ENCODE measurements at regions not wholly inside any gene's neighbourhood (a gene's known extent, or its start where the extent isn't known, plus 50 kb on each side); places are given as distances from the start of the nearest gene placed in this dataset.
"Not testable (repeated sequence)": the region's sequence is repeated elsewhere in the genome, so short reads cannot be mapped to it uniquely, and the experiment has no call there.

DNA sequence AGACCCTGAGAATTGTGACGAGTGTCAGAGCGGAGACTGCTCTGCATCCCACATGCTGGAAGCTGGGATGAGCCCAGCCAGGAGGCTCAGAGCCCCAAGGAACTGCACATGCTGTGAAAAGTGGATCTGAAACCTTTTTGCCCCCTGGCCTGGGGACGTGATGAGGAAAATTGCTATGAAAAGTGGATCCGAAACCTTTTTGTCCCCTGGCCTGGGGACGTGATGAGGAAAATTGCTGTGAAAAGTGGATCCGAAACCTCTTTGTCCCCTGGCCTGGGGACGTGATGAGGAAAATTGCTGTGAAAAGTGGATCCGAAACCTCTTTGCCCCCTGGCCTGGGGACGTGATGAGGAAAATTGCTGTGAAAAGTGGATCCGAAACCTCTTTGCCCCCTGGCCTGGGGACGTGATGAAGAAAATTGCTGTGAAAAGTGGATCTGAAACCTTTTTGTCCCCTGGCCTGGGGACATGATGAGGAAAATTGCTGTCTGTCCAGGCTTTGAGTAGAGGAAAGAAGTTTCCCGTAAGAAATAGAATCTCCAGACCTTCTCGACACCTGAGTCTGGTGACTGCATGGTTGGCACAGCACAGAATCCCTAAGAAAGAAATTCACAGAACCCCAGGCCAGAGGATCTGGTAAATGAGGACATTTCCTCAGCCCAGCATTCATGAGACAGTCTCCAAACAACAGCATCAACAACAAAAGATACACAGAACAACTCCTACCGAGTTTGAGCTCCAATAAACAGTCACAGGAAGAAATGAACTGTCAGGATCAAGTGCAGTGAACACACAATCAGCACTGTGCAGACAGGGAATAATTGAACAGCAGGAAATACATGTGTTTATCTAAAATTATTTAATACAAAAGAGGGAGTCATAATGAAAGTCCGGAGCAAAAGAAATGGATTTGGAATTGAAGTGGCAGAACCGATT is 188.8 kb downstream of the LAT start:
- BruUV-seq (replicated peaks); RAD21 ChIA-PET (ENCODE audit: unreplicated experiment); H3K27ac ChIP-seq (ENCODE audit: control insufficient read depth, insufficient read depth); H3K4me1 ChIP-seq (ENCODE audit: control insufficient read depth, insufficient read depth, low read length); FAIRE-seq; H4K20me1 ChIP-seq (ENCODE audit: control insufficient read depth, insufficient read depth); DNase-seq (ENCODE audit: low read depth, low spot score); H3K9ac ChIP-seq (ENCODE audit: control insufficient read depth, insufficient read depth, low read length); H2AFZ ChIP-seq (ENCODE audit: control insufficient read depth, low read depth, low read length); ATAC-seq; SMC1A ChIA-PET (ENCODE audit: uncharacterized antibody, unreplicated experiment); H3K27me3 ChIP-seq (replicated peaks in 1 of 2; ENCODE audit: control insufficient read depth in 2 of 2, insufficient read depth in 2 of 2, low read length in 1 of 2); in situ Hi-C loops (cut with MboI); H3K9me3 ChIP-seq (replicated peaks; ENCODE audit: control insufficient read depth, insufficient read depth, low read length); intact Hi-C loops (cut with micrococcal nuclease; ENCODE audit: unreplicated experiment); CTCF ChIA-PET; H3K36me3 ChIP-seq (ENCODE audit: control insufficient read depth in 2 of 2, insufficient read depth in 2 of 2, low read length in 1 of 2); H3K4me3 ChIP-seq; H3K79me2 ChIP-seq (ENCODE audit: control insufficient read depth, insufficient read depth, low read length); H3K4me2 ChIP-seq (ENCODE audit: control insufficient read depth, insufficient read depth): not testable (repeated sequence)
- WGBS (ENCODE audit: insufficient coverage, insufficient replicate concordance, low lambda C conversion rate, missing lambda C conversion rate), result 76% methylated on average over 15 of the region's 16 CpGs
- POLR2A ChIA-PET, result interaction anchor here (0.5 kb wide), 1 partner anchor 67 kb away, joined by 3 read pairs; no protein-coding TSS in a partner anchor

GRCh38 chr16:29172098-29172724 is 187.4 kb downstream of the LAT start:
- ATAC-seq; FAIRE-seq; intact Hi-C loops (cut with micrococcal nuclease; ENCODE audit: unreplicated experiment); DNase-seq (ENCODE audit: low read depth, low spot score); H3K9me3 ChIP-seq (replicated peaks; ENCODE audit: control insufficient read depth, insufficient read depth, low read length); H3K4me2 ChIP-seq (ENCODE audit: control insufficient read depth, insufficient read depth); POLR2A ChIA-PET; H3K79me2 ChIP-seq (ENCODE audit: control insufficient read depth, insufficient read depth, low read length); H3K27ac ChIP-seq (ENCODE audit: control insufficient read depth, insufficient read depth); H3K4me3 ChIP-seq; H4K20me1 ChIP-seq (ENCODE audit: control insufficient read depth, insufficient read depth); SMC1A ChIA-PET (ENCODE audit: uncharacterized antibody, unreplicated experiment); RAD21 ChIA-PET (ENCODE audit: unreplicated experiment); H3K36me3 ChIP-seq (ENCODE audit: control insufficient read depth in 2 of 2, insufficient read depth in 2 of 2, low read length in 1 of 2); H3K27me3 ChIP-seq (replicated peaks in 1 of 2; ENCODE audit: control insufficient read depth in 2 of 2, insufficient read depth in 2 of 2, low read length in 1 of 2); CTCF ChIA-PET; in situ Hi-C loops (cut with MboI); BruUV-seq (replicated peaks); H2AFZ ChIP-seq (ENCODE audit: control insufficient read depth, low read depth, low read length); H3K9ac ChIP-seq (ENCODE audit: control insufficient read depth, insufficient read depth, low read length); H3K4me1 ChIP-seq (ENCODE audit: control insufficient read depth, insufficient read depth, low read length): not testable (repeated sequence)
- 78% methylated on average over 5 of the region's 7 CpGs for WGBS (ENCODE audit: insufficient coverage, insufficient replicate concordance, low lambda C conversion rate, missing lambda C conversion rate)

DNA sequence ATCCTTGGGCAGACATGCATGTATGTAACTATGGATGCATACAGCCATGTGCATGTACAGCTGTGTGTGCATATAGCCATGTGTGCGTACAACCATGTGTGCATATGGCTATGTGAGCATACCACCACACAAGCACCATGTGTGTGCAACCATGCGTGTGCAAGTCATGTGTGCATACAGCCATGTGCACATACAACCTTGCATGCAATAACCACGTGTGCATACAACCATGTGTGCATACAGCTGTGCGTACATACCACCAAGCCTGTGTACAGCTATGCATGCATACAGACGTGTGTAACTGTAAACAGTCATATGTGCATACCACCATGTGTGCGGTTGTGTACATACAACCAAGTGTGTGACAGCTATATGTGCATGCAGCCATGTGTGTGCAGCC is 186.4 kb downstream of the LAT start:
- WGBS (ENCODE audit: insufficient coverage, insufficient replicate concordance, low lambda C conversion rate, missing lambda C conversion rate), result 69% methylated on average over 6 of the region's 6 CpGs
- H3K27me3 ChIP-seq (replicated peaks in 1 of 2; ENCODE audit: control insufficient read depth in 2 of 2, insufficient read depth in 2 of 2, low read length in 1 of 2); POLR2A ChIA-PET; H2AFZ ChIP-seq (ENCODE audit: control insufficient read depth, low read depth, low read length); in situ Hi-C loops (cut with MboI); RAD21 ChIA-PET (ENCODE audit: unreplicated experiment); H3K4me2 ChIP-seq (ENCODE audit: control insufficient read depth, insufficient read depth); H3K4me1 ChIP-seq (ENCODE audit: control insufficient read depth, insufficient read depth, low read length); H3K27ac ChIP-seq (ENCODE audit: control insufficient read depth, insufficient read depth); FAIRE-seq; H3K36me3 ChIP-seq (ENCODE audit: control insufficient read depth in 2 of 2, insufficient read depth in 2 of 2, low read length in 1 of 2); BruUV-seq (replicated peaks); intact Hi-C loops (cut with micrococcal nuclease; ENCODE audit: unreplicated experiment); H4K20me1 ChIP-seq (ENCODE audit: control insufficient read depth, insufficient read depth); SMC1A ChIA-PET (ENCODE audit: uncharacterized antibody, unreplicated experiment); H3K79me2 ChIP-seq (ENCODE audit: control insufficient read depth, insufficient read depth, low read length); H3K9ac ChIP-seq (ENCODE audit: control insufficient read depth, insufficient read depth, low read length); H3K4me3 ChIP-seq; CTCF ChIA-PET; H3K9me3 ChIP-seq (replicated peaks; ENCODE audit: control insufficient read depth, insufficient read depth, low read length); ATAC-seq; DNase-seq (ENCODE audit: low read depth, low spot score): not testable (repeated sequence)

Measured in GM12878 (cell line).